SH-SY5Y (cell line): ENCODE measurements at regions not wholly inside any gene's neighbourhood (a gene's known extent, or its start where the extent isn't known, plus 50 kb on each side); places are given as distances from the start of the nearest gene placed in this dataset.

Source experiments
- GATA2 ChIP-seq: IDR thresholded peaks from 2 replicates; pipeline ENCODE4 v1.6.1; 2011; ENCODE audit warnings: mild to moderate bottlenecking, low read depth, low read length
- GATA3 ChIP-seq: IDR thresholded peaks from 2 replicates; pipeline ENCODE4 v1.6.1; 2011; ENCODE audit warnings: low read depth, mild to moderate bottlenecking, low read length, moderate library complexity

GRCh38 chr5:168218746-168219145 is 72.7 kb upstream of the WWC1 start:
- no peak for TF ChIP-seq GATA3
- TF ChIP-seq GATA2 = no peak

GRCh38 chr5:168219515-168220410 is 71.7 kb upstream of the WWC1 start:
- TF ChIP-seq GATA3 (no peak), GATA2 (no peak)

- TF ChIP-seq GATA2 (no peak), GATA3 (no peak)
Measured at GRCh38 chr5:168224085-168224484, 67.4 kb upstream of the WWC1 start.

- no peak for TF ChIP-seq GATA2
- TF ChIP-seq GATA3 = no peak
Measured at GRCh38 chr5:168226012-168226411, 65.4 kb upstream of the WWC1 start.

- TF ChIP-seq GATA2 = no peak
- no peak for TF ChIP-seq GATA3
Measured at GRCh38 chr5:168227001-168227400, 64.4 kb upstream of the WWC1 start.

GRCh38 chr5:168227973-168228615 is 63.4 kb upstream of the WWC1 start:
- no peak for TF ChIP-seq GATA2
- no peak for TF ChIP-seq GATA3

GRCh38 chr5:168228668-168229067 is 62.8 kb upstream of the WWC1 start:
- no peak for TF ChIP-seq GATA2
- TF ChIP-seq GATA3 = no peak

GRCh38 chr5:168234133-168234532 is 57.3 kb upstream of the WWC1 start:
- TF ChIP-seq GATA3 (no peak), GATA2 (no peak)

GRCh38 chr5:168238463-168238862 is 53.0 kb upstream of the WWC1 start:
- TF ChIP-seq GATA3 (no peak), GATA2 (no peak)

- no peak for TF ChIP-seq GATA3
- no peak for TF ChIP-seq GATA2
Measured at GRCh38 chr5:168239325-168239724, 52.1 kb upstream of the WWC1 start.
